HEK293T (cell line): ENCODE measurements at regions not wholly inside any gene's neighbourhood (a gene's known extent, or its start where the extent isn't known, plus 50 kb on each side); places are given as distances from the start of the nearest gene placed in this dataset.

Source experiments
- ARNT ChIP-seq: fragments of 450-650 bp; IDR thresholded peaks from 2 replicates; pipeline ENCODE4 v1.6.1; 2017; ENCODE audit warnings: mild to moderate bottlenecking
- BHLHE40 ChIP-seq: fragments of 450-650 bp; IDR thresholded peaks from 2 replicates; pipeline ENCODE4 v1.6.1; 2016; ENCODE audit warnings: mild to moderate bottlenecking, moderate library complexity, borderline replicate concordance
- ELF4 ChIP-seq: fragments of 450-650 bp; IDR thresholded peaks from 2 replicates; pipeline ENCODE4 v1.6.1; 2017; ENCODE audit warnings: antibody characterized with exemption
- FOXA1 ChIP-seq: fragments of 450-650 bp; IDR thresholded peaks from 2 replicates; pipeline ENCODE4 v1.6.1; 2016; ENCODE audit warnings: mild to moderate bottlenecking
- FOXK2 ChIP-seq: fragments of 450-650 bp; IDR thresholded peaks from 2 replicates; pipeline ENCODE4 v1.6.1; 2016; ENCODE audit warnings: mild to moderate bottlenecking
- FOXM1 ChIP-seq: fragments of 450-650 bp; IDR thresholded peaks from 2 replicates; pipeline ENCODE4 v1.6.1; 2017; ENCODE audit warnings: mild to moderate bottlenecking, borderline replicate concordance
- L3MBTL2 ChIP-seq: fragments of 450-650 bp; conservative IDR thresholded peaks from 2 replicates; pipeline ENCODE4 v1.6.1; 2016; ENCODE audit warnings: mild to moderate bottlenecking
- NFRKB ChIP-seq: fragments of 450-650 bp; IDR thresholded peaks from 2 replicates; pipeline ENCODE4 v1.6.1; 2016; ENCODE audit warnings: mild to moderate bottlenecking, moderate library complexity
- SP1 ChIP-seq: fragments of 450-650 bp; IDR thresholded peaks from 2 replicates; pipeline ENCODE4 v1.6.1; 2017
- SUZ12 ChIP-seq: fragments of 450-650 bp; IDR thresholded peaks from 2 replicates; pipeline ENCODE4 v1.6.1; 2016; ENCODE audit warnings: mild to moderate bottlenecking
- TARDBP ChIP-seq: fragments of 450-650 bp; IDR thresholded peaks from 2 replicates; pipeline ENCODE4 v1.6.1; 2016
- ZNF384 ChIP-seq: fragments of 450-650 bp; IDR thresholded peaks from 2 replicates; pipeline ENCODE4 v1.6.1; 2016

DNA sequence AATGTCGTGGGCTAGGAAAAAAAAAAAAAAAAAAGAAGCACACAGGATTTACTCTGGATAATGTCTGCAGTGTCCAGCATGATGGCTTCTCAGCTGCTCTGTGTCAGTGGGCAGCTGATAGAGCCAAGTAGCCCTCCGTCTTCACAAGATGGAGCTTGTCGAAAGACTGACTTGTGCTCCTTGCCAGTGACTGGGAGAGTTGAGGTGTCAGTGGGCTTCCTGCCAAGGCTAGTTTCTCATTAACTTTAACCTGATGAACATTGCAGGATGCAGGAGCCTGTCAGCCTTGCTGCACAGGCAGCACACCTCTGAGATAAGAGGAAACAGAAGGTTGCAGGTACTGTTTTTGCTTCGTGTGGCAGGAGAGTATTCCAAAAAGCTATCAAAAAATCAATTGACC is 171.4 kb upstream of the SGCD start:
- TF ChIP-seq SP1 (no peak), SUZ12 (no peak), ZNF384 (no peak), L3MBTL2 (no peak), FOXM1 (no peak), BHLHE40 (no peak), FOXK2 (no peak), NFRKB (no peak), TARDBP (no peak), FOXA1 (no peak), ARNT (no peak), ELF4 (no peak)
